HG03135 (cell line): ENCODE measurements at regions not wholly inside any gene's neighbourhood (a gene's known extent, or its start where the extent isn't known, plus 50 kb on each side); places are given as distances from the start of the nearest gene placed in this dataset.
"Not testable (repeated sequence)": the region's sequence is repeated elsewhere in the genome, so short reads cannot be mapped to it uniquely, and the experiment has no call there.

Experiments used
- ATAC-seq: cut with Tn5 transposase; IDR thresholded peaks from one replicate; pipeline ENCODE4 v1.9.1; 2021; ENCODE audit warnings: mild to moderate bottlenecking, moderate library complexity; ENCODE audit not compliant: unreplicated experiment

GRCh38 chr11:103584021-103584420, 452.4 kb upstream of the DDI1 start:
- ATAC-seq = no peak

GRCh38 chr11:103584720-103585119, 451.7 kb upstream of the DDI1 start:
- no peak for ATAC-seq

GRCh38 chr11:103585401-103585800, 451.0 kb upstream of the DDI1 start:
- ATAC-seq = no peak

DNA sequence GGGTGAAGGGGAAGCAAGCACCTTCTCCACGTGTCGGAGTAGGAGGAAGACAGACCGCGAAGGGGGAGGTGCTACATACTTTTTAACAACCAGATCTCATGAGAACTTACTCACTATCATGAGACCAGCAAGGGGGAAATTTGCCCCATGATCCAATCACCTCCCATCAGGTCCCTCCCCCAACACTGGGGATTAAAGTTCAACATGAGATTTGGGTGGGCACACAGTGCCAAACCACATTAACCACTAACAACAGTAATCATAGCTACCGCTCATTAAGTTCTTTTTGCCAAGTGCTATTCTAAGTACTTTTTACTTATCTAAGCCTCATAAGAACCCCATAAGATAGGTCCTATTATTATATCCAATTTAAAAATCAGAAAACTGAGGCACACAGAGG, 450.5 kb upstream of the DDI1 start:
- no peak for ATAC-seq

DNA sequence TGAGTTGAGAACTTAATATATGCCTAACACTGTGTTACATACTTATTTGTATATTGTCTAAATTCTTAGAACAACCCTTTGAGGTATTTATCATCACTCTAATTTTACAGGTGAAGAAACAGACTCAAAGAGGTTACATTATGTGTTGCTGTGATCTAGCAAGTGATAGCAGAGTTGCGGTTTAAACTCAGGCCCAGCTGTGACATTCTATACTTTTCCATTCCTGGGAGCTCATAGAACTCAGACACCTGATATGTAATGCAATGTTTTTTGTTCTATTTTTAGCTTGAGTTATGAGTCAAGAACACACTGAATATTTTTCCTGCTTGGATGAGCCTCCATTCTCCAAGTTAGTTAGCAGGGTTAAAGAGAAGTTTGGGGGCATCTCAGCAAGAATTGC, 449.7 kb upstream of the DDI1 start:
- ATAC-seq = no peak

DNA sequence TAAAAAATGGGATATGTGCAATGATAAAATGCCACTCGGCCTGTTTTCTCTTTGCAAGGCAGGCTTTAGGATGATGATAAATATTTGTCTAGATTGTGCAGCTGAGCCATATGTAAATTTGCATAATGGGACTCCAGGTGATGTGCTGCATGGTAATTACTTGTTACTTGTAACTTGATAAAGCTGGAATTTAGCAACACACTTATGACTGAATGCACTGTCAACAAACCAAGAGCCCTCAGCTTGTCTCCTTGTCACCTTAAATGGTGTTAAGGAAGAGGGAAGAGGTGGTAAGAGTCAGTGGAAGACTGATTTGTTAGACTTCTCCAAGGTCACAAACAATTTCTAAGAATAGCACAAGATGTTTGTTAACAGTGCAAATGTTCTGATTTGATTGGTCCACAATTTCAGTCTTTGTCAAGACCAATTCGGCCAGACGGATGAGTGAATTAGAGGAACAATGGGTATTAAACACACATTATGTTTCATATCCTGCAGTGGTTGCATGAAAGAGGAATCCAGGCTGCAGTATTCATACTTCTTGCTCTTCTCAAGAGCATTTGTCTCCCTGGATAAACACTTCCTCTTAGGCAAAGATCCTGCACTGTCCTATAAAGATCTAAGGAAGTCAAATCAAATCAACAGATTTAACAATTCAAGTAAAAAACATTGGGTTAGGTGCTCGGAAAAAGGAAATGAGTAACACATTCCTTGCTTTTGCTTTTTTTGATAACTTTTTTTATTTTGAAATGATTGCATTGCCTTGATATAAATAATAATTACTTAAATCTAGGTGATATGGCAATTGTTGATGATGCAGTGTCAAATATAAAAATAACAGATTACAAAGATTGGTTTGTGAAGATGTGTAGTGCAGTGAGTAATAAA, 448.3 kb upstream of the DDI1 start:
- no peak for ATAC-seq

DNA sequence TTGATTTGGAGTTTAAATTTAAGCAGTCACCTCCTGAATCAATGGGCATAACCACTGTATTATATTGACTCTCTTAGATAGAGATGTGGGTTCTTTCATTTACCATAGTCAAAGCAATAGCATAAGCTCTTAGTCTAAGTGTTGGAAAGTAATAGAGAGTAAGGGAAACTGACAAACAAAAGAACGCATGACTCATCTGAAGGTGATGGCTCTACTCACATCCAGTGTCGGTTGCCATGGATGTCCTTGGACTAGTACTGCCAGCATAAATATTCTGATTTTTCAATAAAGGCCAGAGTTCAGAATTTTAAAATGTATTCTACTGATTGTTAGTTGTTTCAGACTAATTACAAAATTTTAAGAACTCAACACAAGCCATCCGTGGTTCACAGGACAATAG, 444.9 kb upstream of the DDI1 start:
- ATAC-seq = no peak

GRCh38 chr11:103594283-103594682, 442.2 kb upstream of the DDI1 start:
- ATAC-seq = no peak

DNA sequence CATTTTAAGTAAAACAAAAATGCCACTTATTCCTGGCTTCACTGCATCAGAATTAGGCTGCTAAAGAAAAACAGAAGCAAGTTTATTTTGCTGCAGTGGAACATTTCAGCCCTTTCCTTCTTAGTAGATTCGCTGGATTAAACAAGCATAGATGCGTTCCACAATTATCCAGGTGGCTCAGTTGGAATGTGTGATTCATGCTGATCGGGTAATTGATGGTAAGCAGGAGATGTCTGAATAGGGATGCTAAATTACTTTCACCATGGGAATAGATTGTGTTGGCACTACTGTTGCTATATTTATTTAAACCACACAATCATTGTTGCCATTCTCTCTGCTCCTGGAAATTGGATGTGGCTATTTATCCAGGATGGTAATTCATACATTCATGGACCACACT, 440.1 kb upstream of the DDI1 start:
- ATAC-seq = no peak

DNA sequence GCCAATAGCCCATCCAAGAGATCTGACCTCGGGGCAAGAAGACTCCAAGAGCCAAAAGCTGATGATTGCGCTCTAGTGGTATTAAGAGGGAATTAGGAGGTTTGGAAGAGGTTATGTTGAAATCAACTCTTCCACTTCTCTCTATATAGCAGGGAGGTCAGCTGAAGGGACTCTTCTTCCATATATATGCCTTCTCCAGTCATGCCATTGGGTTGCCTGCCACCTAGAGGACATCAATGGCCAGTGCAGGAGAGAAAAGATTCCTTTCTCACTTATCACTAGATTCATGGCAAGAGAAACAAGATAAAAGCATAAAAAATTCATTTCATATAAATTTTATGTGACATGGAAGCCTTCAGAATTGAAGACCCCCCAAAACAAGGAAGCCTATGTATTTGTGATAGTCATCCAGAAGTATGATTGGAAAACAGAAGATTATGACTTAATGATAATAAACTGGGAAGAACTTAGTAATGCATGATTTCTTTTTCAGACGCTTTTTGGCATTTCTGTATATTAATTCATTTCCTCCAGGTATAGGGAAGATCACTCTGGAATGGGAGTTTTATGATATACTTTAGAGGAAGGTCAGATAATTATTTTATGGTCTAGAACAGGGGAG, 435.1 kb upstream of the DDI1 start:
- ATAC-seq = peak; percentile 97

GRCh38 chr11:103602840-103603239, 433.6 kb upstream of the DDI1 start:
- no peak for ATAC-seq

- no peak for ATAC-seq
These were observed 432.1 kb upstream of the DDI1 start for GRCh38 chr11:103604310-103604709.

DNA sequence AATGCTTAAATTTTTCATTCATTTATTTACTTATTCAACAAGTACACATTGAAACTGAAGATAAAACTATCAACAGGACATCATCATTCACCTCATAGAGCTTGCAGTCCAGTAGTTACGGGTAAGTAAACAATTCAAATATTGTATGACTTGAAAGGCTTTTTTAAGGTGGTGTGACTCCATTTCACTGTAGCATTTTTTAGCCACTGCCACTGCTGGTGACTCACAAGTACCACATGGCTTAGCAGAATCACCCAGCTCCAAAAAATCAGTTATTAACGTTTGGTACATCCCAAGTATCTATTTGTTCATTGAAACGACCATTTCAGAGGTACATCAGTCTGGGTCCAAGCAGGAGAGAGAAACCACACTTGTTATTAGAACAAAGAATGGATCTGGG, 427.9 kb upstream of the DDI1 start:
- ATAC-seq = no peak

DNA sequence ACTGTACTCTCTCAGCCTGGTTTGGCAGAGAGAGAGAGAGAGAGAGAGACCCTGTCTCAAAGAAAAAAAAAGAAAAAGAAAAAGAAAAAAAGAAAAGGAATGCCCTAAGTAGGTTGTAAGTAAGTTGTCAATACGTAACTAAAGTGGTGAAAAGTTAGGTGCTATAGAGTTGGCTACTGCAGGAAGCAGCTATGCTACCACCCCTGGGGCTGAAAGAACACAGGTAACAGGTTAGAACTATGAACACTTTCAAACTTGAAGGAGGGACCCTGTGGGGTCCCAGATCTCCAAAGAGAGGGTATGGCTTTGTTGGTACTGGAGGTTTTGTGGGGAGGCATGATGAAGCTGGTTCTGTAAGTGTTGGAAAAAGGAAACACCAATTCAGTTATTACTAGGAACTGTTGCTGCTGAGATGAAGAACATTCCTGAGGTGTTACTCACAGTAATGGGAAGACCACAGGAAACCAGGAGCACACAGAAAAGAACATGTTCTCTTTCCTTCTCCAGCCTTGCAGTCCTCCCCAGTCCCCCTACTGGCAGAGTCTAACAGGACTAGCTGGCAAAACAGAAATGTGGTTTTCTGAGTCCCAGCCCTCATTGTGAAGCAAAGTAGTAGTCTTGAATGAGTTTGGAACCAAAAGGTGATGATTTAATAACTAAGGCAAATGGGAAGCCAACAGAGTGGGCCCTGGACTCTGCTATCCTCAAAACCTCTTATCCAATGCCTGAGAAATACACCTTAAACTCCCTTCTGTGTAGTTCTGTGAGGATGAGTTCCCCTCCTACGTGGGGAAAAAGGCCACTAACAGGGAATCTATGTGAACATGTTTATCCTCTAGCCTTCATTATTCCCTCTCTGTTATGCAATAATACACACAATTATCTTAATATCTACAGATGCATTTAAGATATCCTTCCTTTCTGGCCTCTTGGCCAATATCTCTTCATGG, 427.0 kb upstream of the DDI1 start:
- ATAC-seq = no peak

- no peak for ATAC-seq
These were observed 426.0 kb upstream of the DDI1 start for GRCh38 chr11:103610435-103610834.

GRCh38 chr11:103611526-103612260, 424.7 kb upstream of the DDI1 start:
- ATAC-seq = not testable (repeated sequence)

DNA sequence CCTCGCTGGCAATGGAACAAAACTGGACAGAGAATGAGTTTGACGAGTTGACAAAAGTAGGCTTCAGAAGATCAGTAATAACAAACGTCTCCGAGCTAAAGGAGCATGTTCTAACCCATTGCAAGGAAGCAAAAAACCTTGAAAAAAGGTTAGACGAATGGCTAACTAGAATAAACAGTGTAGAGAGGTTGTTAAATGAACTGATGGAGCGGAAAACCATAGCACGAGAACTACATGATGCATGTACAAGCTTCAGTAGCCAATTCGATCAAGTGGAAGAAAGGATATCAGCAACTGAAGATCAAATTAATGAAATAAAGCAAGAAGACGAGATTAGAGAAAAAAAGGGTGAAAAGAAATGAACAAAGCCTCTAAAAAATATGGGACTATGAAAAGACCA, 424.0 kb upstream of the DDI1 start:
- not testable (repeated sequence) for ATAC-seq

DNA sequence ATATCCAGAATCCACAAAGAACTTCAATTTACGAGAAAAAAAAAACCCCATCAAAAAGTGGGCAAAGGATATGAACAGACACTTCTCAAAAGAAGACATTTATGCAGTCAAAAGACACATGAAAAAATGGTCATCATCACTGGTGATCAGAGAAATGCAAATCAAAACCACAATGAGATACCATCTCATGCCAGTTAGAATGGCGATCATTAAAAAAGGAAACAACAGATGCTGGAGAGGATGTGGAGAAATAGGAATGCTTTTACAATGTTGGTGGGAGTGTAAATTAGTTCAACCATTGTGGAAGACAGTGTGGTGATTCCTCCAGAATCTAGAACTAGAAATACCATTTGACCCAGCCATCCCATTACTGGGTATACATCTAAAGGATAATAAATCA, 419.9 kb upstream of the DDI1 start:
- ATAC-seq = not testable (repeated sequence)

DNA sequence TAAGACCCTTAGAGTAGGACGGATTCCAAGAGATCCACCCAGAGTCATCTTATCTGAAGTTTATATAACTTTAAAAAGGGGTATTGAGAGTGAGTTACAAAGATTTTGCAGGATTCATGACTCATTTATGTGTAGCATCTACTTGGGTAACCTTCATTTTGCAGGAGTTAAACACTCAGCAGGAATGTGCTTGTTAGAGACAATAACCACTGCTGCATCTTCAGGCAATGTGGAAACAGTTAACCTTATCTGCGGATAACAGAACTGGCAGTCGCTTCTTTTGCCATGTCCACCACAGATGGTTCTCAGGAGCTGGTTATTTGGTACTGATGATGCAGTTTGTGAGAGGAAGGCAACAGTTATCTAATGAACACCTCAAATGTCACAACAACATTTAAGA, 417.9 kb upstream of the DDI1 start:
- no peak for ATAC-seq

DNA sequence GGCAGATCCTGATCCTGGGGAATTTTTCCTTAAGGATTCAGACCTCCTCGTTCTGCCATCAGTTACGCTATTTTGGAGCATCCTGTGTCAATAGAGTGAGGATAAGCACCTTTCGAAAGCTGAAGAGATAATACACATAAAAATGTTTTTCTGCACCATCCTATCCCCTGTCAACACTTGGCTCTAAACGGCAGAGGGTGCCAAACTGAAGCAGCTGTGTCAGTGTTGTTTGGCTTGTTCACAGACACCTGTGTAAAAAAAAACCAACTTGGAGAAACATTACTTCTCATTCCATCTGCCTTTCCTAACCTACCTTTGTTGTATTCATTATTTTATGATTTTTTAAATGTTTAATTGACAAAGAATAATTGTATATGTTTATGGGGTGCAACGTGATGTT, 417.0 kb upstream of the DDI1 start:
- ATAC-seq = no peak

GRCh38 chr11:103619938-103620337, 416.5 kb upstream of the DDI1 start:
- ATAC-seq = no peak
